ENCODE measurements at regions not wholly inside any gene's neighbourhood (a gene's known extent, or its start where the extent isn't known, plus 50 kb on each side); places are given as distances from the start of the nearest gene placed in this dataset.

- DNase-seq (ENCODE audit: low read depth): no peak
- in situ Hi-C loops (cut with HindIII; ENCODE audit: low sequenced_read_pairs): no loop called here
- no peak overlapping the region for H3K4me3 ChIP-seq (ENCODE audit: low read depth, low read length)
- TF ChIP-seq CTCF (IDR thresholded peaks at IDR 0.05; ENCODE audit: low read depth, low read length, missing control alignments): no peak
Measured at GRCh38 chr4:120616041-120616440, 306.5 kb downstream of the PRDM5 start.

- in situ Hi-C loops (cut with HindIII; ENCODE audit: low sequenced_read_pairs): no loop called here
- no peak for DNase-seq (ENCODE audit: low read depth)
- TF ChIP-seq CTCF (IDR thresholded peaks at IDR 0.05; ENCODE audit: low read depth, low read length, missing control alignments): no peak
- no peak overlapping the region for H3K4me3 ChIP-seq (ENCODE audit: low read depth, low read length)
Measured at GRCh38 chr4:120613778-120614177, 308.7 kb downstream of the PRDM5 start.

GRCh38 chr4:120611092-120611491 lies 311.4 kb downstream of the PRDM5 start:
- no peak for DNase-seq (ENCODE audit: low read depth)
- no peak for TF ChIP-seq CTCF (IDR thresholded peaks at IDR 0.05; ENCODE audit: low read depth, low read length, missing control alignments)
- H3K4me3 ChIP-seq (ENCODE audit: low read depth, low read length): no peak overlapping the region
- in situ Hi-C loops (cut with HindIII; ENCODE audit: low sequenced_read_pairs): no loop called here

- no peak for TF ChIP-seq CTCF (IDR thresholded peaks at IDR 0.05; ENCODE audit: low read depth, low read length, missing control alignments)
- no peak overlapping the region for H3K4me3 ChIP-seq (ENCODE audit: low read depth, low read length)
- in situ Hi-C loops (cut with HindIII; ENCODE audit: low sequenced_read_pairs): no loop called here
- DNase-seq (ENCODE audit: low read depth): no peak
Measured at GRCh38 chr4:120591038-120591437, 331.5 kb downstream of the PRDM5 start.

GRCh38 chr4:120589787-120590186 lies 332.7 kb downstream of the PRDM5 start:
- no peak for TF ChIP-seq CTCF (IDR thresholded peaks at IDR 0.05; ENCODE audit: low read depth, low read length, missing control alignments)
- DNase-seq (ENCODE audit: low read depth): no peak
- H3K4me3 ChIP-seq (ENCODE audit: low read depth, low read length): no peak overlapping the region
- in situ Hi-C loops (cut with HindIII; ENCODE audit: low sequenced_read_pairs): no loop called here

GRCh38 chr4:120568731-120569130 lies 353.8 kb downstream of the PRDM5 start:
- no peak for TF ChIP-seq CTCF (IDR thresholded peaks at IDR 0.05; ENCODE audit: low read depth, low read length, missing control alignments)
- no peak overlapping the region for H3K4me3 ChIP-seq (ENCODE audit: low read depth, low read length)
- no peak for DNase-seq (ENCODE audit: low read depth)
- in situ Hi-C loops (cut with HindIII; ENCODE audit: low sequenced_read_pairs): no loop called here

GRCh38 chr4:120561648-120562047 lies 360.9 kb downstream of the PRDM5 start:
- no peak for TF ChIP-seq CTCF (IDR thresholded peaks at IDR 0.05; ENCODE audit: low read depth, low read length, missing control alignments)
- in situ Hi-C loops (cut with HindIII; ENCODE audit: low sequenced_read_pairs): no loop called here
- H3K4me3 ChIP-seq (ENCODE audit: low read depth, low read length): no peak overlapping the region
- DNase-seq (ENCODE audit: low read depth): no peak

All from astrocyte of the cerebellum (primary cell).